Neural cell (in vitro differentiated cells): ENCODE measurements at regions not wholly inside any gene's neighbourhood (a gene's known extent, or its start where the extent isn't known, plus 50 kb on each side); places are given as distances from the start of the nearest gene placed in this dataset.

Experiments used
- H2AFZ ChIP-seq: fragments of 200-600, 300-800 bp; sonication (generic), shearing (Covaris generic); 2 replicates; pipeline ENCODE4 v1.6.0; 2014; ENCODE audit warnings: low read depth, mild to moderate bottlenecking, antibody characterized with exemption, low read length, moderate library complexity
- H3F3A ChIP-seq: fragments of 200-600 bp; shearing (Covaris generic); 2 replicates; pipeline ENCODE4 v1.6.1; 2016; ENCODE audit warnings: mild to moderate bottlenecking, moderate library complexity, mixed read lengths, antibody characterized with exemption, low read length; ENCODE audit not compliant: insufficient read depth, poor library complexity, severe bottlenecking
- H3K27ac ChIP-seq: fragments of 200-600, 300-800 bp; sonication (generic), shearing (Covaris generic); 2 replicates; pipeline ENCODE4 v1.5.1; 2014; ENCODE audit warnings: mild to moderate bottlenecking, low read length, moderate library complexity
- H3K27me3 ChIP-seq: fragments of 300-800, 200-600 bp; sonication (generic), shearing (Covaris generic); 2 replicates; pipeline ENCODE4 v1.6.0; 2014; ENCODE audit warnings: mild to moderate bottlenecking, low read depth, low read length, moderate library complexity; ENCODE audit not compliant: insufficient read depth
- H3K36me3 ChIP-seq: fragments of 300-800, 200-600 bp; sonication (generic), shearing (Covaris generic); 2 replicates; pipeline ENCODE4 v1.5.1; 2014; ENCODE audit warnings: mild to moderate bottlenecking, antibody characterized with exemption, low read length, moderate library complexity; ENCODE audit not compliant: insufficient read depth
- H3K4me2 ChIP-seq: fragments of 300-800, 200-600 bp; sonication (generic), shearing (Covaris generic); 2 replicates; pipeline ENCODE4 v1.6.0; 2014; ENCODE audit warnings: mild to moderate bottlenecking, low read length
- H3K4me3 ChIP-seq: fragments of 300-800, 200-600 bp; sonication (generic), shearing (Covaris generic); 2 replicates; pipeline ENCODE4 v1.5.1; 2014; ENCODE audit warnings: mild to moderate bottlenecking, low read length, moderate library complexity
- H3K79me2 ChIP-seq: fragments of 200-600 bp; shearing (Covaris generic); replicated peaks from 2 replicates; pipeline ENCODE4 v1.6.0; 2014; ENCODE audit warnings: mild to moderate bottlenecking, low read length, moderate library complexity; ENCODE audit not compliant: insufficient read depth
- H3K9ac ChIP-seq: fragments of 300-800, 200-600 bp; sonication (generic), shearing (Covaris generic); 2 replicates; pipeline ENCODE4 v1.6.1; 2016; ENCODE audit warnings: mild to moderate bottlenecking, low read length, mixed read lengths
- H3K9me2 ChIP-seq: fragments of 200-600 bp; shearing (Covaris generic); 2 replicates; pipeline ENCODE4 v1.6.1; 2016; ENCODE audit warnings: mild to moderate bottlenecking, low read length, mixed read lengths; ENCODE audit not compliant: insufficient read depth
- H3K9me3 ChIP-seq: fragments of 200-600, 300-800 bp; sonication (generic), shearing (Covaris generic); 2 replicates; pipeline ENCODE4 v1.6.1; 2016; ENCODE audit warnings: mild to moderate bottlenecking, mixed run types, low read length, moderate library complexity, mixed read lengths
- H4K20me1 ChIP-seq: fragments of 200-600 bp; shearing (Covaris generic); 2 replicates; pipeline ENCODE4 v1.6.1; 2016; ENCODE audit warnings: mild to moderate bottlenecking, mixed run types; ENCODE audit not compliant: insufficient read depth
- CTCF ChIP-seq: fragments of 450-650 bp; IDR thresholded peaks from 2 replicates; pipeline ENCODE4 v1.5.1; 2014; ENCODE audit warnings: antibody characterized with exemption, mild to moderate bottlenecking, moderate library complexity; ENCODE audit not compliant: poor library complexity, severe bottlenecking
- EP300 ChIP-seq: fragments of 450-650 bp; conservative IDR thresholded peaks from 2 replicates; pipeline ENCODE4 v1.6.1; 2014; ENCODE audit warnings: antibody characterized with exemption, mild to moderate bottlenecking, moderate library complexity; ENCODE audit not compliant: poor library complexity, severe bottlenecking
- EZH2 ChIP-seq: fragments of 200-600, 300-800 bp; shearing (Covaris generic), sonication (generic); IDR thresholded peaks from 2 replicates; pipeline ENCODE4 v1.6.1; 2014; ENCODE audit warnings: antibody characterized with exemption, low read length, borderline replicate concordance, mild to moderate bottlenecking; ENCODE audit not compliant: insufficient read depth, poor library complexity, severe bottlenecking
- MXI1 ChIP-seq: fragments of 450-650 bp; conservative IDR thresholded peaks from 2 replicates; pipeline ENCODE4 v1.6.1; 2014; ENCODE audit warnings: antibody characterized with exemption, mild to moderate bottlenecking; ENCODE audit not compliant: poor library complexity, severe bottlenecking
- POLR2AphosphoS5 ChIP-seq: IDR thresholded peaks from 2 replicates; pipeline ENCODE4 v1.6.1; 2012
- RAD21 ChIP-seq: fragments of 450-650 bp; conservative IDR thresholded peaks from 2 replicates; pipeline ENCODE4 v1.6.1; 2014; ENCODE audit warnings: antibody characterized with exemption, mild to moderate bottlenecking, moderate library complexity
- REST ChIP-seq: IDR thresholded peaks from 2 replicates; pipeline ENCODE4 v1.6.1; 2012; ENCODE audit warnings: borderline replicate concordance
- SMC3 ChIP-seq: fragments of 450-650 bp; conservative IDR thresholded peaks from 2 replicates; pipeline ENCODE4 v1.6.1; 2014; ENCODE audit warnings: antibody characterized with exemption, mild to moderate bottlenecking, moderate library complexity; ENCODE audit not compliant: poor library complexity
- TAF1 ChIP-seq: IDR thresholded peaks from 2 replicates; pipeline ENCODE4 v1.6.1; 2012; ENCODE audit warnings: low read depth

- no peaks in the 10 kb centered on the region for H3K9me2 ChIP-seq
- H3K9me3 ChIP-seq = no peaks in the 10 kb centered on the region
- TF ChIP-seq TAF1 = no peak
- TF ChIP-seq POLR2AphosphoS5 = no peak
- no peak for TF ChIP-seq CTCF
- no peak for TF ChIP-seq EP300
- no peak for TF ChIP-seq SMC3
- TF ChIP-seq RAD21 = no peak
- TF ChIP-seq EZH2 = no peak
- no peak for TF ChIP-seq MXI1
- no peak for TF ChIP-seq REST
- no peaks in the 10 kb centered on the region for H3F3A ChIP-seq
- H2AFZ ChIP-seq = no peak overlapping the region
- H3K27me3 ChIP-seq = no peaks in the 10 kb centered on the region
- H3K79me2 ChIP-seq = no peaks in the 10 kb centered on the region
- H3K4me3 ChIP-seq = no peak overlapping the region
- H4K20me1 ChIP-seq = no peaks in the 10 kb centered on the region
- H3K36me3 ChIP-seq = no peaks in the 10 kb centered on the region
- no peak overlapping the region for H3K4me2 ChIP-seq
- no peak overlapping the region for H3K9ac ChIP-seq
- H3K27ac ChIP-seq = no peak overlapping the region
These were observed 233.5 kb upstream of the SERP2 start for GRCh38 chr13:44140146-44140545.

GRCh38 chr13:44140888-44141724 lies 232.5 kb upstream of the SERP2 start:
- Histone ChIP-seq H3K27ac (peak overlapping the region; percentile 76), H3F3A (no peaks in the 10 kb centered on the region), H3K27me3 (no peaks in the 10 kb centered on the region), H3K79me2 (no peaks in the 10 kb centered on the region), H3K9me3 (no peaks in the 10 kb centered on the region), H4K20me1 (no peaks in the 10 kb centered on the region), H3K36me3 (no peaks in the 10 kb centered on the region), H3K9ac (peak overlapping the region; percentile 84), H3K9me2 (no peaks in the 10 kb centered on the region), H3K4me2 (peak overlapping the region; percentile 65), H2AFZ (peak overlapping the region; percentile 89), H3K4me3 (peak overlapping the region; percentile 71)
- TF ChIP-seq REST (no peak), POLR2AphosphoS5 (no peak), EZH2 (no peak), TAF1 (no peak), RAD21 (no peak)
